ENCODE measurements at regions not wholly inside any gene's neighbourhood (a gene's known extent, or its start where the extent isn't known, plus 50 kb on each side); places are given as distances from the start of the nearest gene placed in this dataset.
"Not testable (repeated sequence)": the region's sequence is repeated elsewhere in the genome, so short reads cannot be mapped to it uniquely, and the experiment has no call there.

- TF ChIP-seq CTCF (conservative IDR thresholded peaks at IDR 0.05; ENCODE audit: low read length); EZH2phosphoT487 (IDR thresholded peaks at IDR 0.05; ENCODE audit: borderline replicate concordance, low read depth, low read length): not testable (repeated sequence)
These were observed 121.8 kb downstream of the RIN2 start for GRCh38 chr20:19879874-19880255.
